Upper lobe of left lung (tissue), 6 donors: ENCODE measurements at regions not wholly inside any gene's neighbourhood (a gene's known extent, or its start where the extent isn't known, plus 50 kb on each side); places are given as distances from the start of the nearest gene placed in this dataset.

Experiments
- ATAC-seq, 2 donors: fragments of 200-7000 bp; cut with Tn5 transposase; one replicate each; pipeline ENCODE4 v1.9.1; 2022; ENCODE audit warnings: mild to moderate bottlenecking in 2 of 2, moderate library complexity in 2 of 2; ENCODE audit not compliant: low FRiP score in 2 of 2
- DNase-seq, 2 donors: peaks; one replicate each; pipeline ENCODE4 v3.0.0-alpha.2; 2019 to 2020
- H3K27ac ChIP-seq, 4 donors: fragments of 200-600 bp; sonication (generic); one replicate each; pipeline ENCODE4 v1.5.1; 2016 to 2019
- H3K27me3 ChIP-seq, 4 donors: fragments of 200-600 bp; sonication (generic); one replicate each; pipeline ENCODE4 v1.5.1; 2017 to 2019
- H3K36me3 ChIP-seq, 4 donors: fragments of 200-600 bp; sonication (generic); one replicate each; pipeline ENCODE4 v1.5.1; 2016 to 2019
- H3K4me1 ChIP-seq, 4 donors: fragments of 200-600 bp; sonication (generic); one replicate each; pipeline ENCODE4 v1.5.1; 2018 to 2019
- H3K4me3 ChIP-seq, 4 donors: fragments of 200-600 bp; sonication (generic); one replicate each; pipeline ENCODE4 v1.5.1; 2017 to 2019; ENCODE audit warnings: mild to moderate bottlenecking in 2 of 4, moderate library complexity in 1 of 4
- H3K9me3 ChIP-seq, 4 donors: fragments of 200-600 bp; sonication (generic); one replicate each; pipeline ENCODE4 v1.5.1; 2018 to 2019
- EP300 ChIP-seq, 4 donors: sonication (generic); formaldehyde crosslinking; IDR thresholded peaks; one replicate each; pipeline ENCODE4 v1.5.1; 2017; ENCODE audit warnings: antibody characterized with exemption in 4 of 4, control low read depth in 2 of 4
- POLR2A ChIP-seq, 4 donors: fragments of 450-650 bp; IDR thresholded peaks; one replicate each; pipeline ENCODE4 v1.5.1; 2016 to 2017; ENCODE audit warnings: antibody characterized with exemption in 4 of 4, mild to moderate bottlenecking in 2 of 4
- POLR2AphosphoS5 ChIP-seq, 2 donors: sonication (generic); formaldehyde crosslinking; IDR thresholded peaks; one replicate each; pipeline ENCODE4 v1.5.1; 2017; ENCODE audit warnings: antibody characterized with exemption in 2 of 2
- WGBS, 2 donors: methylation state at CpG; one replicate each; pipeline ENCODE4 v1.1.5; 2017 to 2018; 5-methylcytosine and 5-hydroxymethylcytosine counted together
- TF ChIP-seq, protein P1 (sequence below), 6 experiments: fragments of 450-650 bp in 4 of 6; fragments of 200-600 bp in 2 of 6; sonication (generic) in 2 of 6; IDR thresholded peaks; one replicate each; pipeline ENCODE4 v1.5.1; 2016 to 2019; ENCODE audit warnings: antibody characterized with exemption in 6 of 6
- donor health status: DM: no; HTN: no; CAD: no; lungs with moderate emphysema.
- donor health status: DM: no; HTN: yes; CAD: no; lungs with severe emphysema.

DNA sequence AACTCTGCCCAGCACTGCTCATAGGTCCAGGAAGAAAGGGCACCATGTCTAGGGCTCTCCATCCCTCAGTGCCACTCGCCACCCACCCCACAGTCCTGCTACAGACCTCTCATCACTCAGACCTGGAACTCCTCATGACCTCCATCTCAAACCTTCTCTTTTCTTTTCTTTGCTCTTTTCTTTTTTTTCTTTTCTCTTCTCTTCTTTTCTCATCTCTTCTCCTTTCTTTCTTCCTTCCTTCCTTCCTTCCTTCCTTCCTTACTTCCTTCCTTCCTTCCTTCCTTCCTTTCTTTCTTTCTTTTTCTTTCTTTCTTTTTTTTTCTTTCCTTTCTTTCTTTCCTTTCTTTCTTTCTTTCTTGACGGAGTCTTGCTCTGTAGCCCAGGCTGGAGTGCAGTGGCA lies 122.2 kb downstream of the KLF6 start:
- Histone ChIP-seq H3K27me3 (no peaks in the 10 kb centered on the region), H3K4me1 (peaks cover 2 to 12% (median 2%) of the 10 kb centered on the region in 4 donors), H3K27ac (no peak overlapping the region), H3K9me3 (no peaks in the 10 kb centered on the region), H3K36me3 (no peaks in the 10 kb centered on the region), H3K4me3 (no peak overlapping the region)
- ATAC-seq, result no peak
- TF ChIP-seq POLR2A (IDR thresholded peaks at IDR 0.05) (no peak), POLR2AphosphoS5 (IDR thresholded peaks at IDR 0.05) (no peak), EP300 (IDR thresholded peaks at IDR 0.05) (no peak)
- TF ChIP-seq, protein P1, sequence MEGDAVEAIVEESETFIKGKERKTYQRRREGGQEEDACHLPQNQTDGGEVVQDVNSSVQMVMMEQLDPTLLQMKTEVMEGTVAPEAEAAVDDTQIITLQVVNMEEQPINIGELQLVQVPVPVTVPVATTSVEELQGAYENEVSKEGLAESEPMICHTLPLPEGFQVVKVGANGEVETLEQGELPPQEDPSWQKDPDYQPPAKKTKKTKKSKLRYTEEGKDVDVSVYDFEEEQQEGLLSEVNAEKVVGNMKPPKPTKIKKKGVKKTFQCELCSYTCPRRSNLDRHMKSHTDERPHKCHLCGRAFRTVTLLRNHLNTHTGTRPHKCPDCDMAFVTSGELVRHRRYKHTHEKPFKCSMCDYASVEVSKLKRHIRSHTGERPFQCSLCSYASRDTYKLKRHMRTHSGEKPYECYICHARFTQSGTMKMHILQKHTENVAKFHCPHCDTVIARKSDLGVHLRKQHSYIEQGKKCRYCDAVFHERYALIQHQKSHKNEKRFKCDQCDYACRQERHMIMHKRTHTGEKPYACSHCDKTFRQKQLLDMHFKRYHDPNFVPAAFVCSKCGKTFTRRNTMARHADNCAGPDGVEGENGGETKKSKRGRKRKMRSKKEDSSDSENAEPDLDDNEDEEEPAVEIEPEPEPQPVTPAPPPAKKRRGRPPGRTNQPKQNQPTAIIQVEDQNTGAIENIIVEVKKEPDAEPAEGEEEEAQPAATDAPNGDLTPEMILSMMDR (IDR thresholded peaks at IDR 0.05), result no peak
- DNase-seq, result no peak
- WGBS, 2 donors, result 93 to 98% methylated on average over 2 of the region's 2 CpGs

GRCh38 chr10:3661271-3661670 lies 123.7 kb downstream of the KLF6 start:
- Histone ChIP-seq H3K27me3 (no peaks in the 10 kb centered on the region), H3K4me1 (no peaks in the 10 kb centered on the region), H3K9me3 (no peaks in the 10 kb centered on the region), H3K36me3 (no peaks in the 10 kb centered on the region), H3K27ac (no peak overlapping the region), H3K4me3 (no peak overlapping the region)
- DNase-seq, result no peak
- TF ChIP-seq EP300 (IDR thresholded peaks at IDR 0.05) (no peak), POLR2AphosphoS5 (IDR thresholded peaks at IDR 0.05) (no peak), POLR2A (IDR thresholded peaks at IDR 0.05) (no peak)
- TF ChIP-seq, protein P1 (IDR thresholded peaks at IDR 0.05), result no peak
- WGBS, 2 donors, result 93 to 96% methylated on average over 3 of the region's 3 CpGs
- ATAC-seq, result no peak

DNA sequence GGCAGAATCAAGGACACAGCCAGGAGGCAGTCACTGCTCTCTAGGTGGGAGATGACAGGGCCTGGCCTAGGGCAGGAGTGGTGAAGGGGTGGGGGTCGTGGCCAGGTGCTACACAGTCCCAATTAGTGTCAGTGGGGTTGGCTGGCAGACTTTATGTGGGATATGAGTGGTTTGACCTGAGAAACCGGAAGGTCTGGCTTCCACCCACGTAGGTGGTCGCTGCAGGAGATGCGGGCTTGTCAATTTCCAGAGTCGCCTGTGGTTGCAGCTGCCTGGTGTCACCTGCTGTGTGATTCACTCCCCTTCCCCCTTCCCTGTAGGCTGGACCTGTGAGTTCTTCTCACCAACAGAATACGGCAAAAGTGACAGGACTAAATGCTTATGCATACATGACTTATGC lies 124.3 kb downstream of the KLF6 start:
- no peak overlapping the region for H3K4me3 ChIP-seq
- no peak for TF ChIP-seq POLR2AphosphoS5 (IDR thresholded peaks at IDR 0.05)
- TF ChIP-seq POLR2A (IDR thresholded peaks at IDR 0.05), result no peak
- TF ChIP-seq, protein P1 (IDR thresholded peaks at IDR 0.05), result no peak
- TF ChIP-seq EP300 (IDR thresholded peaks at IDR 0.05), result no peak
- H3K36me3 ChIP-seq, result no peaks in the 10 kb centered on the region
- H3K9me3 ChIP-seq, result no peaks in the 10 kb centered on the region
- H3K4me1 ChIP-seq, result no peaks in the 10 kb centered on the region
- ATAC-seq (no peak), DNase-seq (no peak)
- no peak overlapping the region for H3K27ac ChIP-seq
- WGBS, 2 donors, result 84 to 95% methylated on average over 6 of the region's 7 CpGs
- H3K27me3 ChIP-seq, result no peaks in the 10 kb centered on the region

GRCh38 chr10:3659203-3659917 lies 125.6 kb downstream of the KLF6 start:
- Histone ChIP-seq H3K36me3 (no peaks in the 10 kb centered on the region), H3K27me3 (no peaks in the 10 kb centered on the region), H3K4me3 (no peak overlapping the region), H3K27ac (no peak overlapping the region), H3K4me1 (no peaks in the 10 kb centered on the region), H3K9me3 (no peaks in the 10 kb centered on the region)
- ATAC-seq (no peak), DNase-seq (no peak)
- 84 to 88% methylated on average over 13 of the region's 13 CpGs for WGBS, 2 donors
- TF ChIP-seq POLR2AphosphoS5 (IDR thresholded peaks at IDR 0.05), result no peak
- TF ChIP-seq, protein P1 (IDR thresholded peaks at IDR 0.05), result no peak
- TF ChIP-seq EP300 (IDR thresholded peaks at IDR 0.05), result no peak
- TF ChIP-seq POLR2A (IDR thresholded peaks at IDR 0.05), result no peak

GRCh38 chr10:3658766-3659165 lies 126.2 kb downstream of the KLF6 start:
- DNase-seq (no peak), ATAC-seq (no peak)
- Histone ChIP-seq H3K27me3 (no peaks in the 10 kb centered on the region), H3K27ac (no peak overlapping the region), H3K4me3 (no peak overlapping the region), H3K36me3 (no peaks in the 10 kb centered on the region), H3K9me3 (no peaks in the 10 kb centered on the region), H3K4me1 (no peaks in the 10 kb centered on the region)
- no peak for TF ChIP-seq POLR2AphosphoS5 (IDR thresholded peaks at IDR 0.05)
- no peak for TF ChIP-seq POLR2A (IDR thresholded peaks at IDR 0.05)
- TF ChIP-seq, protein P1 (IDR thresholded peaks at IDR 0.05), result no peak
- no peak for TF ChIP-seq EP300 (IDR thresholded peaks at IDR 0.05)
- 30 to 47% methylated on average over 4 of the region's 4 CpGs for WGBS, 2 donors
